ENCODE measurements at regions not wholly inside any gene's neighbourhood (a gene's known extent, or its start where the extent isn't known, plus 50 kb on each side); places are given as distances from the start of the nearest gene placed in this dataset.

DNA sequence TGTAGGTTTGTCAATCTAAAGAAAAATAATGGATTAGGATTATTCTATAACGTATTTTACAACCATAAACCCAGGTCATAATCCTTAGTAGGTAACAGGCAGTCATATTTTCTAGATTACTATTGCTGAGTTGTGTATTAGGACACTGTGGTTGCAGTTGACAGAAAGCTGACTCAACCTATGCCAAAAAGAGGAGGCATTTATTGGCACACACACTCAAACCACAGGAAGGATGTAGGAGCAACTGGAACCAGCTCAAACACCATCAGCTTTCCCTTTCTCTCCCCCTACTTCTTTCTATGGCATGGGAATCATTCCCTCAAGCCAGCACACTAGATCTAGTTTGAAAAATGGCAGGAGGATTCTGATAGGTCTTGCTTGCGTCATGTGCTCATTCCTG, 136.4 kb upstream of the FAM9C start:
- peaks cover 6% of the 10 kb centered on the region for H3K36me3 Mint-ChIP-seq
- TF ChIP-seq, protein P1, sequence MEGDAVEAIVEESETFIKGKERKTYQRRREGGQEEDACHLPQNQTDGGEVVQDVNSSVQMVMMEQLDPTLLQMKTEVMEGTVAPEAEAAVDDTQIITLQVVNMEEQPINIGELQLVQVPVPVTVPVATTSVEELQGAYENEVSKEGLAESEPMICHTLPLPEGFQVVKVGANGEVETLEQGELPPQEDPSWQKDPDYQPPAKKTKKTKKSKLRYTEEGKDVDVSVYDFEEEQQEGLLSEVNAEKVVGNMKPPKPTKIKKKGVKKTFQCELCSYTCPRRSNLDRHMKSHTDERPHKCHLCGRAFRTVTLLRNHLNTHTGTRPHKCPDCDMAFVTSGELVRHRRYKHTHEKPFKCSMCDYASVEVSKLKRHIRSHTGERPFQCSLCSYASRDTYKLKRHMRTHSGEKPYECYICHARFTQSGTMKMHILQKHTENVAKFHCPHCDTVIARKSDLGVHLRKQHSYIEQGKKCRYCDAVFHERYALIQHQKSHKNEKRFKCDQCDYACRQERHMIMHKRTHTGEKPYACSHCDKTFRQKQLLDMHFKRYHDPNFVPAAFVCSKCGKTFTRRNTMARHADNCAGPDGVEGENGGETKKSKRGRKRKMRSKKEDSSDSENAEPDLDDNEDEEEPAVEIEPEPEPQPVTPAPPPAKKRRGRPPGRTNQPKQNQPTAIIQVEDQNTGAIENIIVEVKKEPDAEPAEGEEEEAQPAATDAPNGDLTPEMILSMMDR (conservative IDR thresholded peaks at IDR 0.05) = no peak
- no peaks in the 10 kb centered on the region for H3K4me1 Mint-ChIP-seq (ENCODE audit: unreplicated experiment)
- H3K27me3 Mint-ChIP-seq = no peaks in the 10 kb centered on the region
- H3K9me3 Mint-ChIP-seq = peaks cover 14% of the 10 kb centered on the region
- no peak overlapping the region for H3K4me3 Mint-ChIP-seq
- H3K27ac Mint-ChIP-seq = no peak overlapping the region
- no peak for DNase-seq (ENCODE audit: extremely low spot score, unreplicated experiment)

DNA sequence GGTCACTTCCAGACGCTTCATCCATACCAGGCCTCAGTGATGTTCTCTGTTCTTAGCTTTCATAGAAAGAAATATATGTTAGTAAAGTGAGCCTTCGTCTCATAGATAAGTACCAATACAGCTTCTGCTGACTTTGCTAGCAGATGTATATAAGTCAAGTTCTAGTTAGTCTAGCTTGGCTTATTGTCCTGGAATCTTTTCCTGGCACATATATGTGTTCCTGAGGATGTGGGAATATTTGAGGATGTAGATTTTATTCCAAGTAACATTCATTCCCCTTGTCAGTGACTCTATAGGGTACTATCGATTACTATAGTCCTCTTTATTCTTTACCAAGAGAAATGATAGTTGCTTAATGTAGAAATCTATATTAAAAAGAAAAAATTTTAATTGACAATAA, 135.2 kb upstream of the FAM9C start:
- TF ChIP-seq, protein P1 (conservative IDR thresholded peaks at IDR 0.05) = no peak
- DNase-seq (ENCODE audit: extremely low spot score, unreplicated experiment) = no peak
- H3K9me3 Mint-ChIP-seq = peaks cover 12% of the 10 kb centered on the region
- H3K27ac Mint-ChIP-seq = no peak overlapping the region
- H3K27me3 Mint-ChIP-seq = no peaks in the 10 kb centered on the region
- H3K4me3 Mint-ChIP-seq = no peak overlapping the region
- H3K36me3 Mint-ChIP-seq = peaks cover 6% of the 10 kb centered on the region
- no peaks in the 10 kb centered on the region for H3K4me1 Mint-ChIP-seq (ENCODE audit: unreplicated experiment)

DNA sequence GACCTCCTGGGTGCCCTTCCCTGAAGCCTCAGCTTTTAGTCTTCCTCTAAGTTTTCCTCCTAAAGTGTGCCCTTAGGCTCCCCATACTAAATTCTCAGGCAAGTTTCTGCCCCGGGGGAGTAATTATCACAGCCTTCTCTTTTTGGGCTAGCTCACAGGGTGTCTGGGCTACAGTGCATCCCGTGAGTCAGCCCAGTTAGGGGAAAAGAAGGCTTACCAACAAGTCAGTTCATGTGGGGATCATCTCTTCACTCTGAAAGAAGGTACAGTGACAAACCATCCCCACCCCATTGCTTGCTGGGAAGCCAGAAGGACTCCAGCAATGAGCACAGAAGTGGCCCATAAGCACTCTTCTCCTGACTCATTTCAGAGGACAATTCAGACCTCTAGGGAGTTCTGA, 134.7 kb upstream of the FAM9C start:
- H3K4me3 Mint-ChIP-seq = no peak overlapping the region
- no peaks in the 10 kb centered on the region for H3K4me1 Mint-ChIP-seq (ENCODE audit: unreplicated experiment)
- no peak overlapping the region for H3K27ac Mint-ChIP-seq
- H3K36me3 Mint-ChIP-seq = peaks cover 6% of the 10 kb centered on the region
- H3K9me3 Mint-ChIP-seq = peaks cover 7% of the 10 kb centered on the region
- no peaks in the 10 kb centered on the region for H3K27me3 Mint-ChIP-seq
- no peak for DNase-seq (ENCODE audit: extremely low spot score, unreplicated experiment)
- TF ChIP-seq, protein P1 (conservative IDR thresholded peaks at IDR 0.05) = no peak

DNA sequence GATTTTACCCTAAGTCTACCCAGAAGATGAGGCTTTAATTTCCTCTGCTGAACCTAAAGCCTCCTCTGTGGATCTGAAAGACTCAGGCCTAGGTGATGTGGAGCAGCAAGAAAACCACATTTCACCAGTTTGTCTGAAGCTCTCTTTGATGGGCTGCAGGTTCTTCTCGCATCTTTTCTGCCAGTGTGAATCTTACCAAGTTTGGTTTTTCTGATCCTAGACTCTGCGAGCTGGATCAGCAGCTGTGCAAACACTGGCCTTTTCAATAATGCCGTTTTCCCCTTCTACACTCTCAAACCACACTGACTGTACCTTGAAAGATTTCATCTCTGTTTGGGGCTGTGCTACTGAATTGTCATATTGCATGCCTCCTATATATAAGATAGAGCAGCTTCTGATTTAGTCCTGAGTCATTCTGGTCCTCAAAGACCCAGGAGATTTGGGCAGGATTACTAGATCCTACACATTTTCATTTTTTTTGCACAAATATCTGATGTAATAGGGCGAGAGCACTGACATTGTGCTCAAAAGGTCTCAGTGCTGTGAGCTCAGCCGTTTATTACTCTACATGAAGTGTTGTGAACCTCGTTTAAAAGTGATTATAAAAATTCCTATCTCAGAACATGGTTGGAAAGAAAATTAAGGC, 133.6 kb upstream of the FAM9C start:
- Mint-ChIP-seq H3K4me1 (ENCODE audit: unreplicated experiment) (no peaks in the 10 kb centered on the region), H3K9me3 (peaks cover 5% of the 10 kb centered on the region), H3K27me3 (no peaks in the 10 kb centered on the region), H3K36me3 (peaks cover 5% of the 10 kb centered on the region), H3K4me3 (no peak overlapping the region), H3K27ac (no peak overlapping the region)
- TF ChIP-seq, protein P1 (conservative IDR thresholded peaks at IDR 0.05) = no peak
- no peak for DNase-seq (ENCODE audit: extremely low spot score, unreplicated experiment)

DNA sequence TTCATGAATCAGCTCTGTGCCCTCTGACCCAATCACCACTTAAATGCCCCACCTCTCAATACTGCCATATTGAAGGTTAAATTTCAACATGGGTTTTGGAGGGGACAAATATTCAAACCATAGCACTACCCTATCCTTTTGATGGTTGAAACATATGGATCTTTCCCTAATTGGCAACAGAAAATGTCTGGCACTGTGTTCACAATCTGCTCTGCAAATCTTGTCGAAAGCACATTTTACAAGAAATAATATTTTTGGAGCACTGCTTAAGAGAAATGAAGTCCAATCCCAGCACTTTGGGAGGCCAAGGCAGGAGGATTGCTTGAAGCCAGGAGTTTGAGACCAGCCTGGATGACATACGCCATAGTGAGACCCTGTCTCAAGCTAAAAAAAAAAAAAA, 130.6 kb upstream of the FAM9C start:
- TF ChIP-seq, protein P1 (conservative IDR thresholded peaks at IDR 0.05) = no peak
- no peak overlapping the region for H3K27ac Mint-ChIP-seq
- H3K9me3 Mint-ChIP-seq = peaks cover 7% of the 10 kb centered on the region
- no peak overlapping the region for H3K4me3 Mint-ChIP-seq
- H3K4me1 Mint-ChIP-seq (ENCODE audit: unreplicated experiment) = no peaks in the 10 kb centered on the region
- H3K36me3 Mint-ChIP-seq = no peaks in the 10 kb centered on the region
- no peak for DNase-seq (ENCODE audit: extremely low spot score, unreplicated experiment)
- H3K27me3 Mint-ChIP-seq = no peaks in the 10 kb centered on the region

Measured in type B pancreatic cell (in vitro differentiated cells).